ENCODE measurements at regions not wholly inside any gene's neighbourhood (a gene's known extent, or its start where the extent isn't known, plus 50 kb on each side); places are given as distances from the start of the nearest gene placed in this dataset.

DNA sequence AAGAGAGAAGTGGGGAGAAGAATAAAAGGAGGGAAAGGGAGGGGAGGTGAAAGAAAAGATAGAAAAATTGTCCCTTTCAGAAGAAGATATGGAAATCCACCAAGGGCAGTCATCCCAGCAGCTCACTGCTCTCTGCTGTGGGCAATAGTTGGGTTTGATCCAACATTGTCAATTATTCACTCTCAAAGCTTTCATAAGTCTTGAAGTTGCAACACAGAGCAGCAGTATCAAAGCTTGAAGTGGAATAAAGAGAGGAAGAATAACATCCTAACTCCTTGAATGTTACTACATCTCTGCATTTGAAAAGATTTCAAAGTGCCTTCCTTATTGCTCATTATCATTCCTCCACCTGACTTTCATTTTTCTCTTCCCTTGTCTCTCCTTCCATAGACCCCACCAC lies 62.3 kb upstream of the HHIP start:
- POLR2A ChIA-PET = no interaction called here
- TF ChIP-seq, protein P1, sequence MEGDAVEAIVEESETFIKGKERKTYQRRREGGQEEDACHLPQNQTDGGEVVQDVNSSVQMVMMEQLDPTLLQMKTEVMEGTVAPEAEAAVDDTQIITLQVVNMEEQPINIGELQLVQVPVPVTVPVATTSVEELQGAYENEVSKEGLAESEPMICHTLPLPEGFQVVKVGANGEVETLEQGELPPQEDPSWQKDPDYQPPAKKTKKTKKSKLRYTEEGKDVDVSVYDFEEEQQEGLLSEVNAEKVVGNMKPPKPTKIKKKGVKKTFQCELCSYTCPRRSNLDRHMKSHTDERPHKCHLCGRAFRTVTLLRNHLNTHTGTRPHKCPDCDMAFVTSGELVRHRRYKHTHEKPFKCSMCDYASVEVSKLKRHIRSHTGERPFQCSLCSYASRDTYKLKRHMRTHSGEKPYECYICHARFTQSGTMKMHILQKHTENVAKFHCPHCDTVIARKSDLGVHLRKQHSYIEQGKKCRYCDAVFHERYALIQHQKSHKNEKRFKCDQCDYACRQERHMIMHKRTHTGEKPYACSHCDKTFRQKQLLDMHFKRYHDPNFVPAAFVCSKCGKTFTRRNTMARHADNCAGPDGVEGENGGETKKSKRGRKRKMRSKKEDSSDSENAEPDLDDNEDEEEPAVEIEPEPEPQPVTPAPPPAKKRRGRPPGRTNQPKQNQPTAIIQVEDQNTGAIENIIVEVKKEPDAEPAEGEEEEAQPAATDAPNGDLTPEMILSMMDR (IDR thresholded peaks at IDR 0.05; ENCODE audit: insufficient read depth, low read depth, low read length) = no peak
- H3K36me3 ChIP-seq (ENCODE audit: control insufficient read depth, insufficient read depth, low read length) = no peaks in the 10 kb centered on the region
- no peaks in the 10 kb centered on the region for H3K27me3 ChIP-seq (ENCODE audit: control insufficient read depth, insufficient read depth, low read length)
- no peak overlapping the region for H3K4me3 ChIP-seq (ENCODE audit: low read depth, low read length)
- DNase-seq (ENCODE audit: low read depth) = no peak
- CTCF ChIA-PET = interaction anchor here (1.2 to 1.3 kb wide), 2 partner anchors 9 to 12 kb away, joined by 4 to 5 read pairs; no protein-coding TSS in a partner anchor

DNA sequence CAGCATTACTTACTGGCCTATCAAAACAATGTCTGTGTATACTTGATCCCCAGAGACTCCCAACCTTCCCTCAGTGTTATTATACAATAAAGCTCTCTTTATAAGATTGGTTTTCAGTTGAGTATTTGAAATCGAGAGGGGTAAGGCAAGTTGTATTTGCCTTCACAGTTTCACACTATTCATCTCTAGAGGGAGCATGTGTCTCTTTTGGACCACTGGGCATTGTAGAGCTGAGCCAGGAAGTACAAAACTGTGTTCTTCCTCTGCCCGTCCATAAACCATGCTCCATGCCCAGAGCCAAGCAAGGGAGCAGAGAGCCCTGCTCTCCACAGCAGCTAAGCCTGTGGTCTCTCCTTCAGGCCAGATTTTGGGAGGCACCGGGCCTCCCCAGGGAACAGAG lies 61.5 kb upstream of the HHIP start:
- no peaks in the 10 kb centered on the region for H3K27me3 ChIP-seq (ENCODE audit: control insufficient read depth, insufficient read depth, low read length)
- CTCF ChIA-PET = interaction anchor here (1.2 to 1.3 kb wide), 2 partner anchors 9 to 11 kb away, joined by 4 to 5 read pairs; no protein-coding TSS in a partner anchor
- no peaks in the 10 kb centered on the region for H3K36me3 ChIP-seq (ENCODE audit: control insufficient read depth, insufficient read depth, low read length)
- POLR2A ChIA-PET = no interaction called here
- no peak overlapping the region for H3K4me3 ChIP-seq (ENCODE audit: low read depth, low read length)
- TF ChIP-seq, protein P1 (IDR thresholded peaks at IDR 0.05; ENCODE audit: insufficient read depth, low read depth, low read length) = no peak
- no peak for DNase-seq (ENCODE audit: low read depth)

GRCh38 chr4:144589512-144589911 lies 56.4 kb upstream of the HHIP start:
- ChIA-PET POLR2A (no interaction called here), CTCF (no interaction called here)
- Histone ChIP-seq H3K4me3 (ENCODE audit: low read depth, low read length) (no peak overlapping the region), H3K36me3 (ENCODE audit: control insufficient read depth, insufficient read depth, low read length) (no peaks in the 10 kb centered on the region), H3K27me3 (ENCODE audit: control insufficient read depth, insufficient read depth, low read length) (no peaks in the 10 kb centered on the region)
- TF ChIP-seq, protein P1 (IDR thresholded peaks at IDR 0.05; ENCODE audit: insufficient read depth, low read depth, low read length) = no peak
- no peak for DNase-seq (ENCODE audit: low read depth)

DNA sequence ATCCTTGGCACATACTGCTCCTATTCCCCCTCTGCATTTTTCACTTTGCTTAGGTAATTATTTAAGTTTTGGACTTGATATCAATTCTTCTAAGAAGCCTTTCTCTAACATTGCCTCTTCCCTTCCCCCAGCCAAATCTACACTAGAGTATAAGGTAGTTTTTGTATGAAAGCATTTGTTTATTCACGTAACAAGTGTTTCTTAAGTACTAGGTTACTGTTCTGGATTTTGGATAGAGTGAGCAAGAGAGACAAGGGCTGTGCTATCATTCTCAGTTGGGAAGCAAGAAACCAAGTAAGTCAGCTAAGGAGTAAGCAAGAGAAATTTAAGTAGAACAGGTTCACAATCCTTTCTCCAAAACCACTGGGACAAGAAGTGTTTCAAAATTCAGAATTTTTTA lies 55.9 kb upstream of the HHIP start:
- DNase-seq (ENCODE audit: low read depth) = no peak
- TF ChIP-seq, protein P1 (IDR thresholded peaks at IDR 0.05; ENCODE audit: insufficient read depth, low read depth, low read length) = no peak
- Histone ChIP-seq H3K4me3 (ENCODE audit: low read depth, low read length) (no peak overlapping the region), H3K27me3 (ENCODE audit: control insufficient read depth, insufficient read depth, low read length) (no peaks in the 10 kb centered on the region), H3K36me3 (ENCODE audit: control insufficient read depth, insufficient read depth, low read length) (no peaks in the 10 kb centered on the region)
- ChIA-PET CTCF (no interaction called here), POLR2A (no interaction called here)

GRCh38 chr4:144591401-144591800 lies 54.6 kb upstream of the HHIP start:
- Histone ChIP-seq H3K36me3 (ENCODE audit: control insufficient read depth, insufficient read depth, low read length) (no peaks in the 10 kb centered on the region), H3K4me3 (ENCODE audit: low read depth, low read length) (no peak overlapping the region), H3K27me3 (ENCODE audit: control insufficient read depth, insufficient read depth, low read length) (no peaks in the 10 kb centered on the region)
- no peak for DNase-seq (ENCODE audit: low read depth)
- CTCF ChIA-PET = interaction anchor here (1.0 kb wide), 1 partner anchor 15 kb away, joined by 3 read pairs; no protein-coding TSS in a partner anchor
- TF ChIP-seq, protein P1 (IDR thresholded peaks at IDR 0.05; ENCODE audit: insufficient read depth, low read depth, low read length) = no peak
- POLR2A ChIA-PET = no interaction called here
